T-helper 2 cell (primary cell): ENCODE measurements at regions not wholly inside any gene's neighbourhood (a gene's known extent, or its start where the extent isn't known, plus 50 kb on each side); places are given as distances from the start of the nearest gene placed in this dataset.
"Not testable (repeated sequence)": the region's sequence is repeated elsewhere in the genome, so short reads cannot be mapped to it uniquely, and the experiment has no call there.

ENCODE experiments used
- DNase-seq, 5 experiments: peaks; one replicate each; pipeline versions ENCODE4 v3.0.0 to v3.0.0-alpha.2; 2012 to 2022

DNA sequence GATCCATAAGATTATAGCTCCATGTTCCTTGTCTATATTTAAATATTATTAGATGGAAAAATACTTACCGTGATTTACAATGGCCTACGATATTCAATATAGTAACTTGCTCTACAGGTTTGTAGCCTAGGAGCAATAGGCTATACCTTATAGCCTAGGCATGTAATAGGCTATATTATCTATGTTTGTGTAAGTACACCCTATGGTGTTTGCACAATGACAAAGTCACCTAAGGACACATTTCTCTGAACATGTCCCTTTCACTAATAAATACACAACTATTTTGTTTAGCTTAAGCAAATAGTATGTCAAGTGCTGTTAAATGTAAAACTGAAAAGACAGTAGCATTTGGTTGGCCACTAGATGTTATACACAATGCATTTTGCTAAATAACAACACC lies 248.9 kb upstream of the ADGRL4 start:
- DNase-seq: no peak

DNA sequence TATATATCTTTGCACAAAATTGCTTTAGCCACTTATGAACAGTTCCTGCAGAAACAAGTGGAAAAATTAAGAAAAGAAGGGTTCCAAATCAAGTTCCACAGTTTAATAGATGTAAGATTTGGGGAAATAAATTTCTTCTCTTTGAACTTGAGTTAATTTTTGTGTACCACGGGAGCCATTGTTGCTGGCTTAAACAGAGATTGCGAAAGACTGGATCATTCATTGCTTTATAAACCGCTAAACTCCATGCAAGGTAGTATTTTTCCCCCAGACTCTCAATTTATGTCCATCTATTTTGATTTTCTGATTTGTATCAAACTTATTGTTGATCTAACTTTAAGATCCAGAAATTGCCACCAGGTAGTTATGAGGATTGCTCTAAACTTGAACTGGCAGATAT lies 246.1 kb upstream of the ADGRL4 start:
- DNase-seq: no peak

DNA sequence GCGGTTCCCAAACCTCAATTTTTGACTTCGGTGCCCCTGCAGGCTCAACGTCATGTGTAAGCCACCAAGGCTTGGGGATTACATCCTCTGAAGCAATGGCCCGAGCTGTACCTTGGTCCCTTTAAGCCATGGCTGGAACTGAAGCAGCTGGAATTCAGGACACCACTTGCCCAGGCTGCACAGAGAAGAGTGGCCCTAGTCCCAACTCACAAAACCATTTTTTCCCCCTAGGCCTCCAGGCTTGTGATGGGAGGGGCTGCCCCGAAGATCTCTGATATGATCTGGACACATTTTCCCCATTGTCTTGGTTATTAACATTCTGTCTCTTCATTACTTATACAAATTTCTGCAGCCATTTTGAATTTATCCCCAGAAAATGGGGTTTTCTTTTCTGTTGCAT lies 233.3 kb upstream of the ADGRL4 start:
- DNase-seq: no peak

DNA sequence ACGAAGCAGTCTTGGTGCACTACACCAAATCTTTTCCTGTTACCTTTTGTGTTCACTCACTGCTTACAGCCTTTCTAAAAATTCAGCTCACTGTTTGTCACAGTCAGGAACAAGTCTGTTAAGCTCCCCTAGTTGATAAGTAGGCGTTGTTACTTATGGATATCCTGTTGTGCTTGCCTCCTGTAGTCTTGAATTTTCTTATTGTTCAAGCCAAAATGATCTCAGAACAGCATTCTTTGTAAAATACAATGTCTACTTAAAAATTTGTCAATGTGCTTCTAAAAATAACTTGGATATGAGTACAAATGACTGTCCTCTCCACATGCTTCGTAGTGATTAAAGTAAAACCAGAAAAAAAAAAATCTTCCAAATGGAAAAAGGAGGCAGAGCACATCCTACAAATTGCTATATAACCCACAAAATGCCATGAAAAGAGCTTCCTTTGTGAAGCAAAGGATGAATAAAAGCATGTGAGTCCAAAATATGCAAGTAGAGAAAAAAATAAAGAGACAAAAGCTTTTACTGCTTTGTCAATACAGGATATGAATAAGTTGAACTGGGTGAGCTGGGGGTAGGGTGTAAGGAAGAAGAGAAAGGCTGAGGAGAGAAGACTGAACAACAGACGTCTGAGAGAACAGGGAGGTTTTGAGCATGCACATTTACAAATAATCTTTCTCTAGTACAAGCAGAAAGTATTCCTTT lies 228.9 kb upstream of the ADGRL4 start:
- DNase-seq: no peak

DNA sequence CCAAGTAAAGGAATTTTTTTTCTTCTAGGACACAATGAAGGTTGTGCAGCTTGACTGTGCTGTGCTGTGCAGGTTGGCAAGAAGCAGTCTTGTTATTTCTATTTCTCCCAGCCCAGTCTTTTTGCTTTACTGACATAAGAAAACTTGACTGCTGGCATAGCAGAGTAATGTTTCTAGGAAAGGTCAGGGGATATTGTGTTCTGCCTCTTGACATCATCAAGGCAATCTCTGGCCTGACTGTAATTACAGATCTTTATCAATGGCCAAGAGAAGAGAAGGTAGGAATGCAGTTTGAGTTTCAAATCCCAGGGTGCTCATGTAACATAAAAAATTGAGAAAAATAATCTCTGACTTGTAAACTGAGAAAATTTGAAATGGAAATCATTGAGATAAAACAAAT lies 226.3 kb upstream of the ADGRL4 start:
- DNase-seq: no peak

DNA sequence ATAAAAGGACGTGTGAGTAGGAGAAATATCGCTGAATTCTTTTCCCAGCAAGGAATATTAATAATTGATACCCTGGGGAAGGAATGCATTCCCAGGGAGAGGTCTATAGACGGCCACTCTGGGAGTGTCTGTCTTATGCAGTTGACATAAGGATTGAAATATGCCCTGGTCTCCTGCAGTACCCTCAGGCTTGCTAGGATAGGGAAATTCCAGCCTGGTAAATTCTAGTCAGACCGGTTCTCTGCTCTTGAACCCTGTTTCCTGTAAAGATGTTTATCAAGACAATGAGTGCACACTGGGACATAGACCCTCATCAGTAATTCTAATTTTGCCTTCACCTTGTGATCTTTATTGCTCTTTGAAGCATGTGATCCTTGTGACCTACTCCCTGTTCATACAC lies 224.2 kb upstream of the ADGRL4 start:
- DNase-seq: not testable (repeated sequence)

DNA sequence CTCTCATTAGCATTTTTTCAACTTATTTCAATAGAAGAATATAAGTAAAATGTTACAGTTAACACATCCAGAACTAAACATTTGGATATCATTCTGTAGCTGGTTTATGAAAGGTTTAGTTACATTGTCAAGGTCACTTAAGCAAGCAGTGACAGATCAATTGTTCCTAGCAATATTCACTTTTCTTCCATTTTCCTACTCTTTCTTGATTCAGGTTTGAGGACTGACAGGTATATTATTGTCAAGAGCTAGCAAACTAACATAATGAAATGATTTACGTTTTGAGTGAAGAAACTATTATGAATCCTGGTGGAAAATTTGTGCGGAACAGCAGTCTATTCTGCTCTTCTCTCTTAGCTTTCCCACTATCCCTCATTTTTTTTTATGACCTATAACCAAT lies 220.4 kb upstream of the ADGRL4 start:
- no peak for DNase-seq

GRCh38 chr1:79224537-79224936 lies 218.0 kb upstream of the ADGRL4 start:
- no peak for DNase-seq

DNA sequence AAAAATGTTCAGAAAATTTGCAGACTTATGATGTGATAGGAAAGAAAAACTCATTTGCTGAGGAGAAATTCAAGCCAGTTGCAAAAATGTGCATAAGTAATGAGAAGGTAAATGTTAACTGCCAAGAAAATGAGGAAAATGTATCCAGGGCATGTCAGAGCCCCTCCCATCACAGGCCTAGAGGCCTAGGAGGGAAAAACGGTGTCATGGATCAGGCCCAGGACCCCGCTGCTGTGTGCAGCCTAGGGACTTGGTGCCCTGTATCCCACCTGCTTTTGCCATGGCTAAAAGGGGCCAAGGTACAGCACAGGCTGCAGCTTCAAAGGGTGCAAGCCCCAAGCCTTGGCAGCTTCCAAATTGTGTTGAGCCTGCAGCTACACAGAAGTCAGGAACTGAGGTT lies 214.0 kb upstream of the ADGRL4 start:
- DNase-seq: no peak

- DNase-seq: no peak
These were observed 208.8 kb upstream of the ADGRL4 start for GRCh38 chr1:79215311-79215710.

DNA sequence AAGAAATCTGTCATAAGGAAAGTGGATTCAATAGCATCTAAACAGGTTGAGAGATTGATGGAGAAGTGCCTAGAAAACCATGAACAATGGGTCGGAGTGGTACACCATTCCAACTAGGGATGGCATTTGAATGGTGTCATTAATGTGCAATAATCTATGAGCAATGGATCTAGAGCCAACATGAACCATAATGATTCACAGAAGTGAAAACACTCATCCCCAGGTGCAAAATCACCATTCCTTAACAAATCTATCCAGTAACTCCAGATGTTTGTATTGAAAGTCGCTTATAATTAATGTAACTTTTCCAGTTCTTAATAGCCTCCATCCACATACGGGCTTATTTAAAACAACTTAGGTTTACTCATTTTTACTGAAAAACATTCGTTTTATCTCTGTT lies 201.3 kb upstream of the ADGRL4 start:
- DNase-seq: no peak

- no peak for DNase-seq
These were observed 200.8 kb upstream of the ADGRL4 start for GRCh38 chr1:79207331-79207730.

- no peak for DNase-seq
These were observed 198.4 kb upstream of the ADGRL4 start for GRCh38 chr1:79204779-79205479.

DNA sequence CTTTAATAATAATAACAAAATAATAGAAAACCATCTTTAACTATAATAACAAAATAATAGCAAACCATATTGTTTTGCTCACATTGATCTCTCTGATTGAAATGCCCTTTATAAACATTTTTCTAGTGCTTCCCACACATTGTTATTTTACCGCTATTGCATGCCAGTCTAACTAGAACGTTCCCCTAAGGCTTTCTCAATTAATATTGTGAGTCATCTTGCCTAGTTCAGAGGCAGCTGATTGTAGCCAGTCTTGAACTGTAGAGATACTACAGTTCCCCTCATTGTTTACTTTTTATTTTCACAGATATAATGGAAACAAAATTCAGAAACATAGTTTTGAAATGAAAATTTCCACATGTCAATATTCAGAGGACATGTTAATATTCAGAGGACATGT lies 192.3 kb upstream of the ADGRL4 start:
- DNase-seq: no peak

- DNase-seq: no peak
These were observed 190.9 kb upstream of the ADGRL4 start for GRCh38 chr1:79197421-79197820.

- DNase-seq: no peak
These were observed 189.7 kb upstream of the ADGRL4 start for GRCh38 chr1:79196211-79196610.

DNA sequence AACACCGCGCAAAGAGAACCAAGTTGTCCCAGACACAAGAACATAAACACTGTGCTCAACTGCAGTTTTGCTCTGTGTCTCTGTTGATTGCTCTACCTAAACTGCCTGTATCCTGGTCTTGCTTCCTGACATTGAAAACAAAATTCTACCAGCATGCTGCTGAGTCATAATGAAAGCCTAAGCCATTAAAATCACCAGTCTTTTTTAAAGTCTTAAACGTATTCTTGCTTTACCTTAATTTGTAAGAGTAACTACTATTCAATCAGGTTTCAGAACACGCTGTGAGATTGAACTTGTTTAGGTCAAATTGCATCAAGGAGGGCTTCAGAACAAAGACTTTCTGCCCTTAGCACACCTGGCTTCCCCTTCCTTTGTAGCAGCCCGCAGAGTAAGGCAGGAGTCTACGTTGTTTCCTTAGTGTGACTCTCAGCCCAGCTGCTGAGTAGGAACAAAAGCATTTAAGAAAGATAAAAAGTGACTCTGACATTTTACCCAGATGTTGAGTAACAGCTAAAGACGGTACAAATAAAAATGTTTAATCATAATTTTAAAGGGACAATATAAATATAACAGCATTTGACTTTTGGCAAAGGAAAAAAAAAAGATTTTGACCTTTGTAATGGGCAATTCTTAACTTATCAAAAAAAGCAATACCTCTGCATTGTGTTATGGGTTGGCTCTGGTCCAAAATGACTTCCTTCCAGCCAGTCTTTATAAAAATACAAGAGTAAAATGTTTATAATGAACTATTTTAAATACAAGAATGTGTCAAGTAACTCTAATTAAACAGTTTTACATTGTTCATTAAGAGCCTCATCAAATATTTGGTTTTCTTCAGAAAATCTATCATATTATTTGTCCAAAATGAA lies 186.9 kb upstream of the ADGRL4 start:
- DNase-seq: peak in 1 of 5 experiments; percentile 37

DNA sequence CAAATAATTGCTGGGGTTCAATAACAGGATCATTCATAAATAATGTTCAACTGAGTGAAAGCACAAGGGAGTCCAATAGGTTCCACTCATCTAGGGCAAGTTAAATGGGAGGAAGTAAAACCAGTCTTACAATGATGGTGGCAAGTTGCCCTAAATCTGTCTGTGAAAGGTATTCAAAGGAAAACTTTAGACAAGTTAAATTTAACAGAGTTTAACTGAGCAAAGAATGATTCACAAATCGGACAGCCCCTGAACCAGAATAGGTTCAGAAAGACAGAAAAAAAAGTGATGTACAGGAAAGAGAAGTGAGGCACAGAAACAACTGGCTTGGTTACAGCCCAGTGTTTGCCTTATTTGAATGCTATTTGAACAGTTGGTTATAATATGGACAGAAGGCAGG lies 183.5 kb upstream of the ADGRL4 start:
- DNase-seq: no peak

- DNase-seq: peak in 1 of 5 experiments; percentile 5
These were observed 181.8 kb upstream of the ADGRL4 start for GRCh38 chr1:79188337-79188736.

- DNase-seq: no peak
These were observed 179.7 kb upstream of the ADGRL4 start for GRCh38 chr1:79186260-79186659.

- DNase-seq: no peak
These were observed 171.3 kb upstream of the ADGRL4 start for GRCh38 chr1:79177844-79178243.

- DNase-seq: no peak
These were observed 154.5 kb upstream of the ADGRL4 start for GRCh38 chr1:79161077-79161476.

- DNase-seq: no peak
These were observed 149.5 kb upstream of the ADGRL4 start for GRCh38 chr1:79155991-79156390.
